ENCODE measurements at regions not wholly inside any gene's neighbourhood (a gene's known extent, or its start where the extent isn't known, plus 50 kb on each side); places are given as distances from the start of the nearest gene placed in this dataset.
A peak's percentile ranks its signal among the peaks of the same experiment; 100 is the strongest.
"Not testable (repeated sequence)": the region's sequence is repeated elsewhere in the genome, so short reads cannot be mapped to it uniquely, and the experiment has no call there.

GRCh38 chr11:134508219-134508990 lies 96.4 kb upstream of the B3GAT1 start:
- H3K4me1 ChIP-seq (replicated peaks) = no peaks in the 10 kb centered on the region
- no peaks in the 10 kb centered on the region for H3K36me3 ChIP-seq
- DNase-seq (ENCODE audit: low read depth in 1 of 2, low spot score in 2 of 2) = peak in 1 of 2 experiments; percentile 4
- no peaks in the 10 kb centered on the region for H3K27me3 ChIP-seq (replicated peaks)
- H3K9me3 ChIP-seq (replicated peaks) = no peaks in the 10 kb centered on the region
- no peak overlapping the region for H3K4me3 ChIP-seq
- H3K27ac ChIP-seq = no peak overlapping the region

- Histone ChIP-seq H3K27me3 (replicated peaks) (no peaks in the 10 kb centered on the region), H3K36me3 (no peaks in the 10 kb centered on the region), H3K9me3 (replicated peaks) (no peaks in the 10 kb centered on the region), H3K4me3 (no peak overlapping the region), H3K27ac (no peak overlapping the region), H3K4me1 (replicated peaks) (no peaks in the 10 kb centered on the region)
- no peak for DNase-seq (ENCODE audit: low read depth in 1 of 2, low spot score in 2 of 2)
Observed at GRCh38 chr11:134506046-134506445, 94.0 kb upstream of the B3GAT1 start.

- Histone ChIP-seq H3K9me3 (replicated peaks) (no peaks in the 10 kb centered on the region), H3K4me3 (no peak overlapping the region), H3K27ac (no peak overlapping the region), H3K4me1 (replicated peaks) (no peaks in the 10 kb centered on the region), H3K36me3 (no peaks in the 10 kb centered on the region), H3K27me3 (replicated peaks) (no peaks in the 10 kb centered on the region)
- DNase-seq (ENCODE audit: low read depth in 1 of 2, low spot score in 2 of 2) = no peak
Observed at GRCh38 chr11:134505125-134505524, 93.1 kb upstream of the B3GAT1 start.

GRCh38 chr11:134504146-134504905 lies 92.3 kb upstream of the B3GAT1 start:
- Histone ChIP-seq H3K4me1 (replicated peaks) (no peaks in the 10 kb centered on the region), H3K27me3 (replicated peaks) (no peaks in the 10 kb centered on the region), H3K27ac (no peak overlapping the region), H3K9me3 (replicated peaks) (no peaks in the 10 kb centered on the region), H3K4me3 (no peak overlapping the region), H3K36me3 (no peaks in the 10 kb centered on the region)
- no peak for DNase-seq (ENCODE audit: low read depth in 1 of 2, low spot score in 2 of 2)

- Histone ChIP-seq H3K27ac (no peak overlapping the region), H3K36me3 (no peaks in the 10 kb centered on the region), H3K4me3 (no peak overlapping the region), H3K9me3 (replicated peaks) (no peaks in the 10 kb centered on the region), H3K27me3 (replicated peaks) (no peaks in the 10 kb centered on the region), H3K4me1 (replicated peaks) (no peaks in the 10 kb centered on the region)
- no peak for DNase-seq (ENCODE audit: low read depth in 1 of 2, low spot score in 2 of 2)
Observed at GRCh38 chr11:134503596-134503995, 91.6 kb upstream of the B3GAT1 start.

- no peaks in the 10 kb centered on the region for H3K36me3 ChIP-seq
- no peaks in the 10 kb centered on the region for H3K4me1 ChIP-seq (replicated peaks)
- DNase-seq (ENCODE audit: low read depth in 1 of 2, low spot score in 2 of 2) = no peak
- H3K4me3 ChIP-seq = no peak overlapping the region
- H3K27me3 ChIP-seq (replicated peaks) = no peaks in the 10 kb centered on the region
- H3K9me3 ChIP-seq (replicated peaks) = no peaks in the 10 kb centered on the region
- no peak overlapping the region for H3K27ac ChIP-seq
Observed at GRCh38 chr11:134503100-134503499, 91.1 kb upstream of the B3GAT1 start.

- no peak overlapping the region for H3K4me3 ChIP-seq
- H3K9me3 ChIP-seq (replicated peaks) = no peaks in the 10 kb centered on the region
- no peak for DNase-seq (ENCODE audit: low read depth in 1 of 2, low spot score in 2 of 2)
- H3K27ac ChIP-seq = no peak overlapping the region
- no peaks in the 10 kb centered on the region for H3K36me3 ChIP-seq
- H3K4me1 ChIP-seq (replicated peaks) = no peaks in the 10 kb centered on the region
- no peaks in the 10 kb centered on the region for H3K27me3 ChIP-seq (replicated peaks)
Observed at GRCh38 chr11:134502153-134502550, 90.1 kb upstream of the B3GAT1 start.

GRCh38 chr11:134501406-134502152 lies 89.5 kb upstream of the B3GAT1 start:
- Histone ChIP-seq H3K27ac (no peak overlapping the region), H3K36me3 (no peaks in the 10 kb centered on the region), H3K4me3 (no peak overlapping the region), H3K27me3 (replicated peaks) (no peaks in the 10 kb centered on the region), H3K4me1 (replicated peaks) (no peaks in the 10 kb centered on the region), H3K9me3 (replicated peaks) (no peaks in the 10 kb centered on the region)
- no peak for DNase-seq (ENCODE audit: low read depth in 1 of 2, low spot score in 2 of 2)

GRCh38 chr11:134500621-134501020 lies 88.6 kb upstream of the B3GAT1 start:
- Histone ChIP-seq H3K27ac (no peak overlapping the region), H3K9me3 (replicated peaks) (no peaks in the 10 kb centered on the region), H3K27me3 (replicated peaks) (no peaks in the 10 kb centered on the region), H3K36me3 (no peaks in the 10 kb centered on the region), H3K4me1 (replicated peaks) (no peaks in the 10 kb centered on the region), H3K4me3 (no peak overlapping the region)
- no peak for DNase-seq (ENCODE audit: low read depth in 1 of 2, low spot score in 2 of 2)

GRCh38 chr11:134499990-134500389 lies 87.9 kb upstream of the B3GAT1 start:
- no peaks in the 10 kb centered on the region for H3K9me3 ChIP-seq (replicated peaks)

GRCh38 chr11:134498326-134499139 lies 86.5 kb upstream of the B3GAT1 start:
- no peak overlapping the region for H3K27ac ChIP-seq
- H3K27me3 ChIP-seq (replicated peaks) = no peaks in the 10 kb centered on the region
- no peaks in the 10 kb centered on the region for H3K9me3 ChIP-seq (replicated peaks)
- H3K36me3 ChIP-seq = no peaks in the 10 kb centered on the region
- H3K4me1 ChIP-seq (replicated peaks) = no peaks in the 10 kb centered on the region
- no peak overlapping the region for H3K4me3 ChIP-seq
- DNase-seq (ENCODE audit: low read depth in 1 of 2, low spot score in 2 of 2) = no peak

More at GRCh38 chr11:134499990-134500389, 87.9 kb upstream of the B3GAT1 start:
- DNase-seq (ENCODE audit: low read depth in 1 of 2, low spot score in 2 of 2) = no peak
- H3K27ac ChIP-seq = no peak overlapping the region
- no peaks in the 10 kb centered on the region for H3K4me1 ChIP-seq (replicated peaks)
- no peak overlapping the region for H3K4me3 ChIP-seq
- no peaks in the 10 kb centered on the region for H3K27me3 ChIP-seq (replicated peaks)
- H3K36me3 ChIP-seq = no peaks in the 10 kb centered on the region

- Histone ChIP-seq H3K27ac (no peak overlapping the region), H3K36me3 (no peaks in the 10 kb centered on the region), H3K9me3 (replicated peaks) (no peaks in the 10 kb centered on the region), H3K27me3 (replicated peaks) (no peaks in the 10 kb centered on the region), H3K4me3 (no peak overlapping the region), H3K4me1 (replicated peaks) (no peaks in the 10 kb centered on the region)
- no peak for DNase-seq (ENCODE audit: low read depth in 1 of 2, low spot score in 2 of 2)
Observed at GRCh38 chr11:134497586-134497985, 85.5 kb upstream of the B3GAT1 start.

GRCh38 chr11:134496058-134496457 lies 84.0 kb upstream of the B3GAT1 start:
- H3K9me3 ChIP-seq (replicated peaks); H3K4me3 ChIP-seq; H3K4me1 ChIP-seq (replicated peaks); H3K36me3 ChIP-seq; H3K27me3 ChIP-seq (replicated peaks); H3K27ac ChIP-seq; DNase-seq (ENCODE audit: low read depth in 1 of 2, low spot score in 2 of 2): not testable (repeated sequence)
